IPS-20b (cell line): ENCODE measurements at regions not wholly inside any gene's neighbourhood (a gene's known extent, or its start where the extent isn't known, plus 50 kb on each side); places are given as distances from the start of the nearest gene placed in this dataset.

ENCODE experiments used
- H3K27ac ChIP-seq: one replicate; pipeline ENCODE4 v1.5.1; 2013; ENCODE audit warnings: low read length
- H3K27me3 ChIP-seq: 2 replicates; pipeline ENCODE4 v1.6.1; 2013; ENCODE audit warnings: mild to moderate bottlenecking, low read length, inconsistent platforms; ENCODE audit not compliant: insufficient read depth
- H3K36me3 ChIP-seq: 2 replicates; pipeline ENCODE4 v1.6.1; 2013; ENCODE audit warnings: low read depth, mild to moderate bottlenecking, inconsistent platforms, low read length, moderate library complexity; ENCODE audit not compliant: insufficient read depth
- H3K4me1 ChIP-seq: 2 replicates; pipeline ENCODE4 v1.6.1; 2013; ENCODE audit warnings: mild to moderate bottlenecking, control low read depth, inconsistent platforms, low read length, moderate library complexity; ENCODE audit not compliant: insufficient read depth
- H3K4me3 ChIP-seq: 2 replicates; pipeline ENCODE4 v1.5.1; 2013; ENCODE audit warnings: mild to moderate bottlenecking, low read length, inconsistent platforms
- H3K9ac ChIP-seq: 2 replicates; pipeline ENCODE4 v1.6.1; 2013; ENCODE audit warnings: low read depth, mild to moderate bottlenecking, inconsistent platforms, low read length, moderate library complexity
- H3K9me3 ChIP-seq: 2 replicates; pipeline ENCODE4 v1.6.1; 2013; ENCODE audit warnings: mild to moderate bottlenecking, low read depth, low read length, inconsistent platforms; ENCODE audit not compliant: insufficient read depth

GRCh38 chr4:164304101-164304639 is 449.8 kb upstream of the SMIM31 start:
- Histone ChIP-seq H3K4me3 (no peak overlapping the region), H3K9me3 (no peaks in the 10 kb centered on the region), H3K27me3 (no peaks in the 10 kb centered on the region), H3K9ac (no peak overlapping the region), H3K4me1 (no peaks in the 10 kb centered on the region), H3K27ac (no peak overlapping the region), H3K36me3 (no peaks in the 10 kb centered on the region)

GRCh38 chr4:164304861-164305260 is 449.1 kb upstream of the SMIM31 start:
- H3K27ac ChIP-seq = no peak overlapping the region
- H3K4me1 ChIP-seq = no peaks in the 10 kb centered on the region
- H3K9me3 ChIP-seq = no peaks in the 10 kb centered on the region
- no peak overlapping the region for H3K4me3 ChIP-seq
- no peaks in the 10 kb centered on the region for H3K27me3 ChIP-seq
- no peaks in the 10 kb centered on the region for H3K36me3 ChIP-seq
- H3K9ac ChIP-seq = no peak overlapping the region

- Histone ChIP-seq H3K4me3 (no peak overlapping the region), H3K9ac (no peak overlapping the region), H3K27me3 (no peaks in the 10 kb centered on the region), H3K4me1 (no peaks in the 10 kb centered on the region), H3K36me3 (no peaks in the 10 kb centered on the region), H3K27ac (no peak overlapping the region), H3K9me3 (no peaks in the 10 kb centered on the region)
Observed at GRCh38 chr4:164307262-164307661, 446.7 kb upstream of the SMIM31 start.

- Histone ChIP-seq H3K27ac (no peak overlapping the region), H3K9me3 (no peaks in the 10 kb centered on the region), H3K36me3 (no peaks in the 10 kb centered on the region), H3K27me3 (no peaks in the 10 kb centered on the region), H3K4me1 (peaks cover 10% of the 10 kb centered on the region; the same call in 1 of the 2 replicates), H3K9ac (no peak overlapping the region), H3K4me3 (no peak overlapping the region)
Observed at GRCh38 chr4:164312671-164313070, 441.3 kb upstream of the SMIM31 start.

- Histone ChIP-seq H3K4me3 (no peak overlapping the region), H3K27me3 (no peaks in the 10 kb centered on the region)
Observed at GRCh38 chr4:164313853-164314252, 440.1 kb upstream of the SMIM31 start.

GRCh38 chr4:164318350-164318749 is 435.6 kb upstream of the SMIM31 start:
- Histone ChIP-seq H3K27ac (no peak overlapping the region), H3K9ac (no peak overlapping the region), H3K9me3 (no peaks in the 10 kb centered on the region), H3K4me3 (no peak overlapping the region), H3K4me1 (peaks cover 15% of the 10 kb centered on the region), H3K36me3 (no peaks in the 10 kb centered on the region), H3K27me3 (no peaks in the 10 kb centered on the region)

More at GRCh38 chr4:164313853-164314252, 440.1 kb upstream of the SMIM31 start:
- Histone ChIP-seq H3K27ac (no peak overlapping the region), H3K9ac (no peak overlapping the region), H3K36me3 (no peaks in the 10 kb centered on the region), H3K4me1 (peaks cover 10% of the 10 kb centered on the region; the same call in 1 of the 2 replicates), H3K9me3 (no peaks in the 10 kb centered on the region)

- Histone ChIP-seq H3K4me1 (peaks cover 8% of the 10 kb centered on the region), H3K36me3 (no peaks in the 10 kb centered on the region), H3K9ac (no peak overlapping the region), H3K9me3 (no peaks in the 10 kb centered on the region), H3K4me3 (no peak overlapping the region), H3K27me3 (no peaks in the 10 kb centered on the region), H3K27ac (no peak overlapping the region)
Observed at GRCh38 chr4:164319688-164320087, 434.2 kb upstream of the SMIM31 start.

GRCh38 chr4:164320847-164321246 is 433.1 kb upstream of the SMIM31 start:
- no peak overlapping the region for H3K9ac ChIP-seq
- H3K4me1 ChIP-seq = peaks cover 5% of the 10 kb centered on the region; the same call in 1 of the 2 replicates
- no peak overlapping the region for H3K27ac ChIP-seq
- H3K36me3 ChIP-seq = no peaks in the 10 kb centered on the region
- H3K4me3 ChIP-seq = no peak overlapping the region
- no peaks in the 10 kb centered on the region for H3K27me3 ChIP-seq
- H3K9me3 ChIP-seq = no peaks in the 10 kb centered on the region

GRCh38 chr4:164326056-164326455 is 427.9 kb upstream of the SMIM31 start:
- H3K9me3 ChIP-seq = no peaks in the 10 kb centered on the region

GRCh38 chr4:164337219-164337944 is 416.5 kb upstream of the SMIM31 start:
- Histone ChIP-seq H3K36me3 (no peaks in the 10 kb centered on the region), H3K27me3 (no peaks in the 10 kb centered on the region), H3K4me1 (no peaks in the 10 kb centered on the region), H3K9ac (no peak overlapping the region), H3K9me3 (peaks cover 4% of the 10 kb centered on the region; the same call in 1 of the 2 replicates), H3K4me3 (no peak overlapping the region), H3K27ac (no peak overlapping the region)

More at GRCh38 chr4:164326056-164326455, 427.9 kb upstream of the SMIM31 start:
- Histone ChIP-seq H3K27ac (no peak overlapping the region), H3K4me1 (0 out of 2 replicates have a peak, but pooled peaks cover 5% of the 10 kb centered on the region), H3K9ac (no peak overlapping the region), H3K4me3 (no peak overlapping the region), H3K36me3 (no peaks in the 10 kb centered on the region), H3K27me3 (no peaks in the 10 kb centered on the region)

- Histone ChIP-seq H3K4me3 (no peak overlapping the region), H3K9ac (no peak overlapping the region), H3K27ac (no peak overlapping the region), H3K4me1 (no peaks in the 10 kb centered on the region), H3K9me3 (peaks cover 4% of the 10 kb centered on the region; the same call in 1 of the 2 replicates), H3K36me3 (no peaks in the 10 kb centered on the region), H3K27me3 (no peaks in the 10 kb centered on the region)
Observed at GRCh38 chr4:164343472-164343976, 410.4 kb upstream of the SMIM31 start.

GRCh38 chr4:164345756-164346155 is 408.2 kb upstream of the SMIM31 start:
- Histone ChIP-seq H3K9ac (no peak overlapping the region), H3K4me1 (no peaks in the 10 kb centered on the region), H3K4me3 (no peak overlapping the region), H3K36me3 (no peaks in the 10 kb centered on the region), H3K27ac (no peak overlapping the region), H3K27me3 (no peaks in the 10 kb centered on the region), H3K9me3 (peaks cover 4% of the 10 kb centered on the region; the same call in 1 of the 2 replicates)
